Endothelial cell of umbilical vein (primary cell): ENCODE measurements at regions not wholly inside any gene's neighbourhood (a gene's known extent, or its start where the extent isn't known, plus 50 kb on each side); places are given as distances from the start of the nearest gene placed in this dataset.

ENCODE experiments used
- BruUV-seq: library from RNA; stranded (reverse); fragments of 400-500 nt; replicated peaks from 2 replicates; lab custom pipeline; 2021; lab: Mats Ljungman, UMichigan
- CTCF ChIA-PET: fragments of 300-600, 350-600 bp; sonication (Branson Sonifier 250); formaldehyde crosslinking; loops from one replicate; lab custom pipeline; 2021; ENCODE audit warnings: antibody characterized with exemption, inconsistent platforms; lab: Charles Lee
- POLR2A ChIA-PET: fragments of 300-600, 350-600 bp; sonication (Branson Sonifier 250); formaldehyde crosslinking; loops from one replicate; lab custom pipeline; 2021; ENCODE audit warnings: antibody characterized with exemption, inconsistent platforms; lab: Charles Lee
- DNase-seq: peaks from one replicate; pipeline ENCODE4 v3.0.0-alpha.2; 2011; ENCODE audit warnings: low read depth, low spot score
- FAIRE-seq: peaks from 2 replicates; lab custom pipeline; 2011; peaks lifted over from hg19 to GRCh38; lab: Jason Lieb, UNC
- H2AFZ ChIP-seq: 2 replicates; pipeline ENCODE4 v1.6.0; 2012; ENCODE audit warnings: low read depth, low read length, control low read depth, inconsistent platforms
- H3K27ac ChIP-seq: 2 replicates; pipeline ENCODE4 v1.5.1; 2011; ENCODE audit warnings: low read depth, mild to moderate bottlenecking, control low read depth, low read length, moderate library complexity; ENCODE audit not compliant: insufficient read depth
- H3K27me3 ChIP-seq, 2 experiments: 2 replicates each; pipeline versions ENCODE4 v1.6.0 to v1.6.1; 2011; ENCODE audit warnings: low read length in 2 of 2, mixed read lengths in 1 of 2; ENCODE audit not compliant: control insufficient read depth in 2 of 2, insufficient read depth in 2 of 2
- H3K36me3 ChIP-seq, 2 experiments: 2 replicates in 1 of 2; 3 replicates in 1 of 2; pipeline ENCODE4 v1.5.1; 2011; ENCODE audit warnings: low read length in 2 of 2, mild to moderate bottlenecking in 1 of 2, moderate library complexity in 1 of 2; ENCODE audit not compliant: control insufficient read depth in 2 of 2, insufficient read depth in 2 of 2; ENCODE audit errors: extremely low read depth in 1 of 2
- H3K4me1 ChIP-seq: 3 replicates; pipeline ENCODE4 v1.5.1; 2011; ENCODE audit warnings: mild to moderate bottlenecking, low read length; ENCODE audit not compliant: control insufficient read depth, insufficient read depth; ENCODE audit errors: extremely low read depth
- H3K4me2 ChIP-seq: 2 replicates; pipeline ENCODE4 v1.6.1; 2011; ENCODE audit warnings: low read length, control low read depth, mixed read lengths; ENCODE audit not compliant: insufficient read depth
- H3K4me3 ChIP-seq, 3 experiments: fragments of 200-600 bp in 1 of 3; sonication (generic), shearing (Covaris generic) in 1 of 3; replicated peaks in 1 of 3; 2 replicates each; pipeline ENCODE4 v1.5.1; 2011 to 2016; ENCODE audit warnings: control low read depth in 3 of 3, low read length in 3 of 3, mild to moderate bottlenecking in 2 of 3, inconsistent platforms in 1 of 3, low read depth in 1 of 3, moderate library complexity in 1 of 3; ENCODE audit not compliant: insufficient read depth in 1 of 3
- H3K79me2 ChIP-seq: 2 replicates; pipeline ENCODE4 v1.6.0; 2012; ENCODE audit warnings: low read length, inconsistent platforms; ENCODE audit not compliant: control insufficient read depth, insufficient read depth
- H3K9ac ChIP-seq: replicated peaks from 2 replicates; pipeline ENCODE3; 2011; ENCODE audit warnings: low read length, control low read depth; ENCODE audit not compliant: insufficient read depth; ENCODE audit errors: extremely low read depth
- H3K9me1 ChIP-seq: replicated peaks from 3 replicates; pipeline ENCODE4 v1.6.0; 2011; ENCODE audit warnings: mild to moderate bottlenecking, low read length; ENCODE audit not compliant: control insufficient read depth, insufficient read depth; ENCODE audit errors: extremely low read depth
- H3K9me3 ChIP-seq: replicated peaks from 2 replicates; pipeline ENCODE4 v1.5.1; 2012; ENCODE audit warnings: low read length, inconsistent platforms; ENCODE audit not compliant: control insufficient read depth, insufficient read depth
- H4K20me1 ChIP-seq: replicated peaks from 2 replicates; pipeline ENCODE3; 2011; ENCODE audit warnings: mild to moderate bottlenecking, low read length; ENCODE audit not compliant: control insufficient read depth, insufficient read depth; ENCODE audit errors: extremely low read depth
- CTCF ChIP-seq, 2 donors: IDR thresholded peaks; 1 replicate in 1 of 2; 2 replicates in 1 of 2; pipeline ENCODE4 v1.5.1; 2011; ENCODE audit warnings: low read length in 2 of 2, mild to moderate bottlenecking in 2 of 2, moderate library complexity in 2 of 2, control low read depth in 1 of 2, inconsistent platforms in 1 of 2, low read depth in 1 of 2; ENCODE audit not compliant: insufficient read depth in 1 of 2; ENCODE audit errors: extremely low read depth in 1 of 2
- EZH2 ChIP-seq: IDR thresholded peaks from 2 replicates; pipeline ENCODE4 v1.6.1; 2012; ENCODE audit warnings: borderline replicate concordance, low read depth, mild to moderate bottlenecking, moderate library complexity, low read length, inconsistent platforms; ENCODE audit not compliant: severe bottlenecking
- FOS ChIP-seq: IDR thresholded peaks from 2 replicates; pipeline ENCODE4 v1.6.1; 2011; ENCODE audit warnings: mild to moderate bottlenecking, low read length, moderate library complexity, borderline replicate concordance; ENCODE audit not compliant: insufficient read depth
- GATA2 ChIP-seq: IDR thresholded peaks from 2 replicates; pipeline ENCODE4 v1.7.0; 2011; ENCODE audit warnings: low read depth, mild to moderate bottlenecking, moderate library complexity, mixed read lengths, low read length; ENCODE audit not compliant: insufficient read length, insufficient read depth
- JUN ChIP-seq: IDR thresholded peaks from 2 replicates; pipeline ENCODE4 v1.6.1; 2011; ENCODE audit warnings: borderline replicate concordance, low read depth; ENCODE audit not compliant: insufficient read length, insufficient read depth
- MAX ChIP-seq: IDR thresholded peaks from 2 replicates; pipeline ENCODE4 v1.6.1; 2011; ENCODE audit not compliant: insufficient read depth, insufficient read length
- MYC ChIP-seq: IDR thresholded peaks from one replicate; pipeline ENCODE4 v1.6.1; 2011; ENCODE audit warnings: mild to moderate bottlenecking, low read depth, low read length
- POLR2A ChIP-seq: IDR thresholded peaks from 2 replicates; pipeline ENCODE4 v1.6.1; 2012; ENCODE audit warnings: low read depth, mild to moderate bottlenecking, control low read depth, low read length
- POLR2AphosphoS5 ChIP-seq: IDR thresholded peaks from 2 replicates; pipeline ENCODE4 v1.6.1; 2012; ENCODE audit warnings: low read depth, mild to moderate bottlenecking, control low read depth, low read length, moderate library complexity; ENCODE audit not compliant: insufficient read depth
- dilution Hi-C: fragments of 300-500 bp; cut with MboI; formaldehyde crosslinking; loops from one replicate; pipeline ENCODE4 v1.15.0; 2019; ENCODE audit warnings: low sequenced_read_pairs; ENCODE audit not compliant: extremely low pct_ligation_motif_present
- intact Hi-C: fragments of 100-400 bp; cut with micrococcal nuclease; formaldehyde crosslinking; loops from one replicate; pipeline ENCODE4 v1.10.0; 2022

- no TSS peak for BruUV-seq
- intact Hi-C loops (no loop called here), dilution Hi-C loops (no loop called here)
- H3K27me3 ChIP-seq = no peaks in the 10 kb centered on the region
- H2AFZ ChIP-seq = no peak overlapping the region
- FAIRE-seq (no peak), DNase-seq (no peak)
- CTCF ChIA-PET = no interaction called here
- H3K27ac ChIP-seq = no peak overlapping the region
- no peaks in the 10 kb centered on the region for H4K20me1 ChIP-seq
- POLR2A ChIA-PET = no interaction called here
- H3K4me1 ChIP-seq = no peaks in the 10 kb centered on the region
- peaks cover 4% of the 10 kb centered on the region for H3K9me3 ChIP-seq
- H3K9me1 ChIP-seq = no peaks in the 10 kb centered on the region
- no peak overlapping the region for H3K4me3 ChIP-seq
- H3K36me3 ChIP-seq = no peaks in the 10 kb centered on the region
- no peak overlapping the region for H3K9ac ChIP-seq
- H3K79me2 ChIP-seq = no peaks in the 10 kb centered on the region
- no peak for TF ChIP-seq EZH2
- TF ChIP-seq POLR2A = no peak
- TF ChIP-seq FOS = no peak
- no peak for TF ChIP-seq CTCF (IDR thresholded peaks at IDR 0.05; ENCODE audit: extremely low read depth in 1 of 2, insufficient read depth in 1 of 2, low read depth in 1 of 2, low read length in 2 of 2)
- no peak for TF ChIP-seq GATA2
- TF ChIP-seq JUN = no peak
- TF ChIP-seq POLR2AphosphoS5 = no peak
- no peak for TF ChIP-seq MYC
- TF ChIP-seq MAX = no peak
- H3K4me2 ChIP-seq = no peak overlapping the region
Observed at GRCh38 chr20:43325926-43326325, 131.8 kb upstream of the SRSF6 start.
